GM21717 (cell line): ENCODE measurements at regions not wholly inside any gene's neighbourhood (a gene's known extent, or its start where the extent isn't known, plus 50 kb on each side); places are given as distances from the start of the nearest gene placed in this dataset.
"Not testable (repeated sequence)": the region's sequence is repeated elsewhere in the genome, so short reads cannot be mapped to it uniquely, and the experiment has no call there.

Experiments used
- ATAC-seq: cut with Tn5 transposase; IDR thresholded peaks from one replicate; pipeline ENCODE4 v1.9.1; 2021; ENCODE audit warnings: mild to moderate bottlenecking, moderate library complexity; ENCODE audit not compliant: unreplicated experiment

- no peak for ATAC-seq
Observed at GRCh38 chr7:152505606-152506005, 69.8 kb upstream of the KMT2C start.

DNA sequence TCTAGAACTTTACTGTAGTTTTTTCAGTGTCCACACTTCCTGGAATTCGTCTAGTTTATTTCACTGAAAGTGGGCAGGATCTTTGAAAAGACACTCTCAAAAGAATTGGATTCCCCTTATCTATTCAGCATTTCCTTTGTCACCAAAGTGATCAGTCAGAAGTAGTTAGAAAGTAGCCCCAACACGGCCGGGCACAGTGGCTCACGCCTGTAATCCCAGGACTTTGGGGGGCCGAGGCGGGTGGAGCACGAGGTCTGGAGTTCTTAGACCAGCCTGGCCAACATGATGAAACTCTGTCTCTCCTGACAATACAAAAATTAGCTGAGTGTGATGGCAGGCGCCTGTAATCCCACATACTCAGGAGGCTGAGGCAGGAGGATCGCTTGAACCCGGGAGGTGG lies 69.0 kb upstream of the KMT2C start:
- ATAC-seq: no peak

DNA sequence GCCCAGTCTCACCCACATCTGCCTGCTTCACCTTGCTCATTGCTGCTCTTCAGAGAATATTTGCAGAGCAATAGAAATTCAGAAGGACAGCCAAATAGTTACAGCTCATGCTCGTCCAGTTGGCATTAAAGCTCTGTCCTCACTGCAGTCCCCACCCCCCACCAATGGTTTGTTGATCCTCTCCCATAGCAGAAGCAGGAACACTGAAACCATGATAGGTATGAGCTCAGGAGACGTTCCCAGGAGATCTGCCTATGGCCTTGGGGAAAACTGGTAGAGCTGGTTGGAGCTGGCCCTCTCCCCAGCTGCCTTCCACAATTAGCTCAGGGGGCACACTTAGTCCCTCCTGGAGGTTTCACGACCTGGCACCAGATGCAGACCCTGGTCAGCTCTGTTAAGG lies 68.6 kb upstream of the KMT2C start:
- ATAC-seq: no peak

DNA sequence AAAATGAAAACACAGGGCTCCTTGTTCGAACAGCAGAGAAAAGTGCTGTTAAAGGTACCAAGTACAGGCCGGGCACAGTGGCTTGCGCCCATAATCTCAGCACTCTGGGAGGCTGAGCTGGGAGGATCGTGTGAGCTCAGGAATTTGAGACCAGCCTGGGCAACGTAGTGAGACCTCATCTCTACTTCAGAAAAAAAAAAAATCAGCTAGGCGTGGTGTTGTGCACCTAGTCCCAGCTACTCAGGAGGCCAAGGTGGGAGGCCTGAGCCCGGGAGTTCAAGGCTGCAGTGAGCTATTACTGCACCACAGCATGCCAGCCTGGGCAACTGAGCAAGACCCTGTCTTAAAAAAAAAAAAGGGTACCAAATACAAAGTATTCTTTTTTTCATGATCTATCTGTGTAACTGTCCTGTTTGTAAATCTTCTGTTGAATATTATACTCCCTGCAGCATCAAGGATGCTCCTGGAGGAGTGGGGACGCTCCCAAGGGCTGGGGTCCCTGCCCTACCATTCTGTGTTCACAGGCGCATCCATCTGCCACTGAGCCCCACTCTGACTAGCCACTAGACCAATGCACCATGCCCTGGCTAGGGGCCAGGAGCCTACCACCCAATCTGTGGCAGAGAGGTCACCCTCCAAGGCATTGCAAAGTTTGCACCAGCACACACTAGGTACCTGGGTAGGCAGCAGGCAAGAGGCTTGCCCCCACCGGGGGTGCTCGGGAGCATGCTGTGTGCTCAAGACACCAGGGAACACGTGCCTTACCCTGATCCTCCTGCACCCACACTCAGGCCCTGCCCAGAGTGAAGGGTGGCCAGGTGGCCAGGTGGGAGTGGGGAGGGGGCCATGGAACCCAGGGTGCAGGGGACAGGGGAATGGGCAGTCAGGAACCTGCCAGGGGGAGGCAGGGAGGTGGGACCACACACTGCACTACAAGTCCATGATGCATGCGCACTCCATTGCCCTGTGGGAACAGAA lies 67.3 kb upstream of the KMT2C start:
- ATAC-seq: no peak

- no peak for ATAC-seq
Observed at GRCh38 chr7:152501506-152501905, 65.7 kb upstream of the KMT2C start.

- ATAC-seq: not testable (repeated sequence)
Observed at GRCh38 chr7:152499969-152500368, 64.2 kb upstream of the KMT2C start.

- ATAC-seq: no peak
Observed at GRCh38 chr7:152495867-152496266, 60.1 kb upstream of the KMT2C start.

DNA sequence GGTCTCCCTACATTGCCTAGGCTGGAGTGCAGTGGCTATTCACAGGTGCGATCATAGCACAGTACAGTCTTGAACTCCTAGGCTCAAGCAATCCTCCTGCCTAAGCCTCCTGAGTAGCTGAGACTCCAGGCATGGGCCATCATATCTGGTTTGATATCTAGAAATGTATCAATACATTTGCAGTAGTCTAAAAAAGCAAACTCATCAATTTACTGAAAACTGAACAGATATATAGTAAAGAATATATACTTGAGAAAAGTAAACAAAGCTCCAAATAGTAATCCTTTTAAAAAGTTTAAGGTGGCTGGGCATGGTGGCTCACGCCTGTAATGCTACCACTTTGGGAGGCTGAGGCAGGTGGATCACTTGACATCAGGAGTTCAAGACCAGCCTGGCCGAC lies 57.1 kb upstream of the KMT2C start:
- no peak for ATAC-seq

DNA sequence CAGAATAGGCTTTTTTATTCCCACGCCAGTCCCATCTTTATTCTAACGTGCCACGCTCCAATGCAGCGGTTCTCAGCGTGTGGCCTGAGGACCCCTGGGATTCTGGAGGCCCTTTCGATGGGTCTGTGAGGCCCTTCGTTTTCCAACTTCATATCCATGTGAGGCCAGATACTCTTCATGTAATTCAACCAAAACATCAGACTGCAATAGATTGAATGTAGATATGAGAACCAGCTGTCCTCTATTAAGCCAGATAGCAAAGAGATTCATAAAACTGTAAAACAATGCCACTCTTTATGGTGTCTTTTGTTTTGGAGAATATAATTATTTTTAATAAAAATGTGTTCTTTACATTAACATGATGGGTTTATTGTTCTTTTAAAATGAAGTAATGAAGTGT lies 53.2 kb upstream of the KMT2C start:
- ATAC-seq: no peak

DNA sequence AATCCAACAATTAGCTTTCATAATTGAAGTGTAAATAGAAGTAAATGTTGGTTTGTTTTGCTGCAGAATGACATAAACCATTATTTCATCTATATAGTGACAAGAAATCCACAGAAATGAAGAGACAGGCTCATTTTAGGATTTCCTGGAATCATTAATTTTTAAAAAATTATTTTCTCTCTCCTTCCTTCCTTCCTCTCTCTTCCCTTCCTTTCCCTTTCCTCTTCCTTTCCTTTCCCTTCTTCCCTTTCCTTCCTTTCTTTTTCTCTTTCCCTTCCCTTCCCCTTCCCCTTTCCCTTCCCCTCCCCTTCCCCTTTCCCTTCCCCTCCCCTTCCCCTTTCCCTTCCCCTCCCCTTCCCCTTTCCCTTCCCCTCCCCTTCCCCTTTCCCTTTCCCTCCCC lies 51.2 kb upstream of the KMT2C start:
- no peak for ATAC-seq

- ATAC-seq: no peak
Observed at GRCh38 chr7:152485826-152486225, 50.0 kb upstream of the KMT2C start.
